Heart left ventricle (tissue), 16 donors: ENCODE measurements at regions not wholly inside any gene's neighbourhood (a gene's known extent, or its start where the extent isn't known, plus 50 kb on each side); places are given as distances from the start of the nearest gene placed in this dataset.

Experiments used
- ATAC-seq, 4 donors: fragments of 200-7000 bp; cut with Tn5 transposase; one replicate each; pipeline ENCODE4 v1.9.1; 2020 to 2022; ENCODE audit warnings: moderate library complexity in 4 of 4, mild to moderate bottlenecking in 3 of 4, moderate number of reproducible peaks in 1 of 4
- DNase-seq, 5 donors: peaks; one replicate each; pipeline ENCODE4 v3.0.0-alpha.2; 2020
- H3K27ac ChIP-seq, 12 donors: fragments of 200-600 bp; sonication (generic) in 4 of 12; one replicate each; pipeline versions ENCODE4 v1.5.0 to v1.8.0; 2016 to 2022; ENCODE audit warnings: mild to moderate bottlenecking in 2 of 12
- H3K27me3 ChIP-seq, 9 donors: fragments of 200-600 bp; sonication (generic) in 2 of 9; one replicate each; pipeline versions ENCODE4 v1.5.1 to v1.8.0; 2016 to 2022; ENCODE audit warnings: mild to moderate bottlenecking in 3 of 9
- H3K36me3 ChIP-seq, 9 donors: fragments of 200-600 bp; sonication (generic) in 2 of 9; one replicate each; pipeline versions ENCODE4 v1.5.0 to v1.8.0; 2018 to 2022; ENCODE audit warnings: mild to moderate bottlenecking in 2 of 9
- H3K4me1 ChIP-seq, 12 donors: fragments of 200-600 bp; sonication (generic) in 4 of 12; one replicate each; pipeline versions ENCODE4 v1.5.0 to v1.8.0; 2016 to 2022; ENCODE audit warnings: mild to moderate bottlenecking in 3 of 12
- H3K4me3 ChIP-seq, 12 donors: fragments of 200-600 bp; sonication (generic) in 4 of 12; one replicate each; pipeline versions ENCODE4 v1.5.0 to v1.8.0; 2017 to 2022; ENCODE audit warnings: mild to moderate bottlenecking in 9 of 12, moderate library complexity in 4 of 12
- H3K9me3 ChIP-seq, 12 donors: fragments of 200-600 bp; sonication (generic) in 4 of 12; one replicate each; pipeline versions ENCODE4 v1.5.0 to v1.8.0; 2016 to 2022; ENCODE audit warnings: mild to moderate bottlenecking in 1 of 12
- POLR2A ChIP-seq, 2 donors: fragments of 450-650 bp; IDR thresholded peaks; one replicate each; pipeline ENCODE4 v1.6.1; 2017; ENCODE audit warnings: antibody characterized with exemption in 2 of 2, mild to moderate bottlenecking in 2 of 2, moderate library complexity in 2 of 2
- WGBS, 4 donors: extraction: QIAGEN DNeasy Blood & Tissue Kit in 2 of 4; methylation state at CpG; one replicate each; pipeline versions ENCODE4 v1.1.5 to v1.1.7; 2013 to 2018; 5-methylcytosine and 5-hydroxymethylcytosine counted together
- intact Hi-C, 10 donors: fragments of 100-400 bp; cut with DNase I; formaldehyde crosslinking; loops; one replicate each; pipeline versions ENCODE4 v1.11.1 to v1.14.2; 2022
- TF ChIP-seq, protein P1 (sequence below), 12 donors: fragments of 200-600 bp; sonication (generic) in 4 of 12; IDR thresholded peaks; one replicate each; pipeline versions ENCODE4 v1.5.0 to v1.8.0; 2018 to 2022; ENCODE audit warnings: antibody characterized with exemption in 12 of 12, mild to moderate bottlenecking in 5 of 12
- donor health status: ischemic (EF 13 %, LVEDD 7.1; RV severe dilation, severe dysfunction).
- donor health status: healthy with polysubstance abuse.
- donor health status: DM: no; HTN: yes; CAD: no.
- donor health status: DM: no; HTN: no; CAD: no.
- donor health status: ischemic (EF 25% LVEDD 6.9; RV normal size, moderate dysfunction).
- donor health status: ischemic (EF 25% LVEDD 5.7; RV mildly dilated, moderate dysfunction).
- donor health status: healthy.
- donor health status: DM: yes; HTN: yes; CAD: no.
- donor health status: ischemic (EF 35%, LVEDD 5.7; RV mildly dilated, moderate dysfunction).
- donor health status: nonischemic (EF 11% LVEDD 7.7; RV severe dilation, severe dysfunction).
- donor health status: DM: yes; HTN: yes; CAD: no.
- donor health status: PGD.
- donor health status: ischemic (EF 29% LVEDD 5.4; RV normal size, mild dysfunction).
- donor health status: nonischemic (EF 23%, LVEDD 6.1; RV moderate dilation, normal function).

DNA sequence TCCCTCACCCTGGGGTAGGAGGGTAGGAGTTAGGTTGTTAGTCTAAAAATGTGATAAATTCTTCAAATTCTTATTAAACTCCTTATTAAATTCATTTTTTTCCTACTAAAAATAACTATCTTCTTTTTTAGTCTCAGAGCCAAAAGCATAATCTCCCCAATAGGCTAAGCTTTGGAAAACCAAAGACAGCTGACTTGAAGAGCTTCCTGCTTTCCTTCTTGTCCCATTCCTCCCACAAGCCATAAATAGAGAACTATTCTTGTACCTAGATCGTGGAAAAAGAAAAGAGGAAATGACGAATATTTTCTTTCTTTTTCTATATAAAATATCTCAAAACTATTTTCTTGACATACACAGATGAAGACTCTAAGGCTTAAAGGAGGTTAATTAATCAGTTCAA is 486.9 kb downstream of the CDH8 start:
- ATAC-seq = no peak

DNA sequence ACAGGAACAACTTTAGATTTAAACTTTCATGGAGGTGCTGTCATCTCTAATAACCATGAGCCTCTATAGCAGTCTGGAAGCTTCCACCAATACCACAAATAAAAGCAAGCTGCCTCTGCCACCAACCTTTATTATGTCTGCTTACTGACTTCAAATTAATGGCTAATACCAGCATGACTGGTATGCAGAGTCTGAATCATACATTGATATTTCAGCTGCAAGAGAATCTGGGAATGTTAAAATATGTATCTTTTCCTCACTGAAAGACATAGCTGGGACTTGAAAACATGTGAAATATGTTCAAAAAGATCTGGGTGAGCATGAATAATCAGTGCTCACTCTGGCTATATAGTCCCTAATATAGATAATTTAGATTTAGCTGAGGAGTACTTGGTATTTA is 488.6 kb downstream of the CDH8 start:
- no peak for DNase-seq
- H3K27me3 ChIP-seq = no peaks in the 10 kb centered on the region
- no peak overlapping the region for H3K27ac ChIP-seq
- H3K36me3 ChIP-seq = no peaks in the 10 kb centered on the region
- no peak overlapping the region for H3K4me3 ChIP-seq
- H3K9me3 ChIP-seq = no peaks in the 10 kb centered on the region
- TF ChIP-seq POLR2A (IDR thresholded peaks at IDR 0.05) = no peak
- TF ChIP-seq, protein P1, sequence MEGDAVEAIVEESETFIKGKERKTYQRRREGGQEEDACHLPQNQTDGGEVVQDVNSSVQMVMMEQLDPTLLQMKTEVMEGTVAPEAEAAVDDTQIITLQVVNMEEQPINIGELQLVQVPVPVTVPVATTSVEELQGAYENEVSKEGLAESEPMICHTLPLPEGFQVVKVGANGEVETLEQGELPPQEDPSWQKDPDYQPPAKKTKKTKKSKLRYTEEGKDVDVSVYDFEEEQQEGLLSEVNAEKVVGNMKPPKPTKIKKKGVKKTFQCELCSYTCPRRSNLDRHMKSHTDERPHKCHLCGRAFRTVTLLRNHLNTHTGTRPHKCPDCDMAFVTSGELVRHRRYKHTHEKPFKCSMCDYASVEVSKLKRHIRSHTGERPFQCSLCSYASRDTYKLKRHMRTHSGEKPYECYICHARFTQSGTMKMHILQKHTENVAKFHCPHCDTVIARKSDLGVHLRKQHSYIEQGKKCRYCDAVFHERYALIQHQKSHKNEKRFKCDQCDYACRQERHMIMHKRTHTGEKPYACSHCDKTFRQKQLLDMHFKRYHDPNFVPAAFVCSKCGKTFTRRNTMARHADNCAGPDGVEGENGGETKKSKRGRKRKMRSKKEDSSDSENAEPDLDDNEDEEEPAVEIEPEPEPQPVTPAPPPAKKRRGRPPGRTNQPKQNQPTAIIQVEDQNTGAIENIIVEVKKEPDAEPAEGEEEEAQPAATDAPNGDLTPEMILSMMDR (IDR thresholded peaks at IDR 0.05) = no peak
- no peak for ATAC-seq
- no peaks in the 10 kb centered on the region for H3K4me1 ChIP-seq
- intact Hi-C loops = no loop called here

More for the DNA sequence above, 486.9 kb downstream of the CDH8 start:
- 32 to 47% (median 36%) methylated on average over 2 of the region's 2 CpGs for WGBS, 4 donors
- Histone ChIP-seq H3K4me3 (no peak overlapping the region), H3K9me3 (no peaks in the 10 kb centered on the region), H3K36me3 (no peaks in the 10 kb centered on the region), H3K4me1 (no peaks in the 10 kb centered on the region), H3K27me3 (no peaks in the 10 kb centered on the region), H3K27ac (peak overlapping the region in 2 of 12 donors; percentile 5 to 26)
- intact Hi-C loops = no loop called here
- TF ChIP-seq, protein P1 (IDR thresholded peaks at IDR 0.05) = no peak
- TF ChIP-seq POLR2A (IDR thresholded peaks at IDR 0.05) = no peak
- DNase-seq = no peak

- Histone ChIP-seq H3K4me3 (no peak overlapping the region), H3K9me3 (no peaks in the 10 kb centered on the region), H3K27me3 (no peaks in the 10 kb centered on the region), H3K36me3 (no peaks in the 10 kb centered on the region), H3K27ac (no peak overlapping the region), H3K4me1 (no peaks in the 10 kb centered on the region)
- ATAC-seq = no peak
- no peak for TF ChIP-seq POLR2A (IDR thresholded peaks at IDR 0.05)
- TF ChIP-seq, protein P1 (IDR thresholded peaks at IDR 0.05) = no peak
- WGBS, 4 donors = 34 to 49% (median 41%) methylated on average over 2 of the region's 2 CpGs
- intact Hi-C loops = no loop called here
- DNase-seq = no peak
Measured at GRCh38 chr16:61544165-61544564, 492.1 kb downstream of the CDH8 start.

DNA sequence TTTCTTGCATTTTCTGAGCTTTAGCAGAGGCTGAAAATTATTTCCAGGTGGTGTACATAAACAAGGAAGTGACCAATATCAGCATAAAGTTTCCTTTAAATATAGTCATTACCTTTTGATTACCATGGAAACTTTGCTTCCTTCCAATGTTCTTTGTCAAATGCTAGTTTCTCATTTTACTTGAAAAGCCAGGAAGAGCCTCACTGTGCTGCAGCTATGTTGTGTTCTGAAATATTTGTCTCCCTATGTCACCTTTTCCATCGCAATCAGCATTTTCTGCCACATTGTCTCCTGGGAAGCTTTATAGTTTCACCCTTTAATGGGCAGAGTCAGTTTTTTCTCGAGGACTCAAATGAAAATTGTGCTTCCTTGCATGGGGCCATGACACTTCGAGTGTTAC is 496.0 kb downstream of the CDH8 start:
- no peaks in the 10 kb centered on the region for H3K36me3 ChIP-seq
- intact Hi-C loops = no loop called here
- no peak for ATAC-seq
- TF ChIP-seq POLR2A (IDR thresholded peaks at IDR 0.05) = no peak
- TF ChIP-seq, protein P1 (IDR thresholded peaks at IDR 0.05) = no peak
- WGBS, 4 donors = 48 to 64% (median 61%) methylated on average over 3 of the region's 3 CpGs
- DNase-seq = no peak
- H3K27me3 ChIP-seq = no peaks in the 10 kb centered on the region
- no peak overlapping the region for H3K4me3 ChIP-seq
- peaks cover 0 to 7% (median 0%) of the 10 kb centered on the region in 12 donors for H3K9me3 ChIP-seq
- H3K4me1 ChIP-seq = no peaks in the 10 kb centered on the region
- H3K27ac ChIP-seq = no peak overlapping the region
